Liver (tissue), 3 donors: ENCODE measurements at regions not wholly inside any gene's neighbourhood (a gene's known extent, or its start where the extent isn't known, plus 50 kb on each side); places are given as distances from the start of the nearest gene placed in this dataset.

Source experiments
- ATF3 ChIP-seq: IDR thresholded peaks from 2 replicates; pipeline ENCODE4 v1.6.1; 2016; ENCODE audit warnings: antibody characterized with exemption
- CTCF ChIP-seq: fragments of 150-350 bp; IDR thresholded peaks from 2 replicates; pipeline ENCODE4 v1.5.1; 2017; ENCODE audit warnings: improper control_type of control experiment, low read depth, low read length; ENCODE audit not compliant: missing input control
- FOXA1 ChIP-seq: IDR thresholded peaks from 2 replicates; pipeline ENCODE4 v1.6.1; 2016; ENCODE audit warnings: antibody characterized with exemption
- GABPA ChIP-seq, 2 donors: IDR thresholded peaks in 1 of 2; conservative IDR thresholded peaks in 1 of 2; 2 replicates each; pipeline ENCODE4 v1.6.1; 2016; ENCODE audit warnings: antibody characterized with exemption in 2 of 2, mild to moderate bottlenecking in 1 of 2, moderate library complexity in 1 of 2
- HNF4G ChIP-seq: IDR thresholded peaks from 2 replicates; pipeline ENCODE4 v1.6.1; 2016; ENCODE audit warnings: antibody characterized with exemption
- JUND ChIP-seq, 2 donors: IDR thresholded peaks; 2 replicates each; pipeline ENCODE4 v1.6.1; 2016; ENCODE audit warnings: antibody characterized with exemption in 2 of 2
- MAX ChIP-seq: IDR thresholded peaks from 2 replicates; pipeline ENCODE4 v1.6.1; 2016; ENCODE audit warnings: antibody characterized with exemption
- REST ChIP-seq: IDR thresholded peaks from 2 replicates; pipeline ENCODE4 v1.6.1; 2016; ENCODE audit warnings: antibody characterized with exemption, mild to moderate bottlenecking
- RXRA ChIP-seq, 2 donors: IDR thresholded peaks; 2 replicates each; pipeline ENCODE4 v1.6.1; 2017 to 2018; ENCODE audit warnings: antibody characterized with exemption in 2 of 2, mild to moderate bottlenecking in 1 of 2
- SP1 ChIP-seq: IDR thresholded peaks from 2 replicates; pipeline ENCODE4 v1.6.1; 2018; ENCODE audit warnings: antibody characterized with exemption, mild to moderate bottlenecking
- TAF1 ChIP-seq: conservative IDR thresholded peaks from 2 replicates; pipeline ENCODE4 v1.6.1; 2016; ENCODE audit warnings: antibody characterized with exemption, mild to moderate bottlenecking
- YY1 ChIP-seq: IDR thresholded peaks from 2 replicates; pipeline ENCODE4 v1.6.1; 2016; ENCODE audit warnings: antibody characterized with exemption, mild to moderate bottlenecking
- ZBTB33 ChIP-seq: IDR thresholded peaks from 2 replicates; pipeline ENCODE4 v1.6.1; 2016; ENCODE audit warnings: antibody characterized with exemption
- donor health status: healthy.
- donor health status: healthy.

GRCh38 chr2:58992062-58992706 is 751.1 kb upstream of the FANCL start:
- TF ChIP-seq REST, result no peak
- TF ChIP-seq CTCF, result no peak
- no peak for TF ChIP-seq YY1
- TF ChIP-seq TAF1, result no peak
- no peak for TF ChIP-seq ZBTB33
- TF ChIP-seq MAX, result no peak
- no peak for TF ChIP-seq GABPA (IDR thresholded peaks at IDR 0.05 in 1 of 2, conservative IDR thresholded peaks at IDR 0.05 in 1 of 2)
- no peak for TF ChIP-seq SP1
- TF ChIP-seq FOXA1, result no peak
- TF ChIP-seq ATF3, result no peak
- no peak for TF ChIP-seq JUND (IDR thresholded peaks at IDR 0.05)
- TF ChIP-seq RXRA (IDR thresholded peaks at IDR 0.05), result no peak
- TF ChIP-seq HNF4G, result no peak
